ENCODE measurements at regions not wholly inside any gene's neighbourhood (a gene's known extent, or its start where the extent isn't known, plus 50 kb on each side); places are given as distances from the start of the nearest gene placed in this dataset.
A peak's percentile ranks its signal among the peaks of the same experiment; 100 is the strongest.

GRCh38 chr15:87626860-87627259 is 629.7 kb downstream of the NTRK3 start:
- CTCF ChIA-PET = no interaction called here
- Histone ChIP-seq H3K4me3 (ENCODE audit: control insufficient read depth in 1 of 7, extremely low read depth in 1 of 7, insufficient read depth in 4 of 7, low read depth in 2 of 7, low read length in 6 of 7) (no peak overlapping the region), H3K4me1 (ENCODE audit: control extremely low read depth in 1 of 4, control insufficient read depth in 4 of 4, insufficient read depth in 4 of 4, low read length in 3 of 4) (no peaks in the 10 kb centered on the region), H3K27me3 (replicated peaks in 2 of 5; ENCODE audit: control insufficient read depth in 4 of 5, insufficient read depth in 5 of 5, low read length in 4 of 5) (no peaks in the 10 kb centered on the region), H3K36me3 (ENCODE audit: control insufficient read depth in 4 of 4, insufficient read depth in 4 of 4, low read length in 3 of 4) (no peaks in the 10 kb centered on the region), H3K27ac (ENCODE audit: insufficient read depth in 1 of 2, low read depth in 1 of 2, low read length in 2 of 2, poor library complexity in 1 of 2, severe bottlenecking in 2 of 2) (no peak overlapping the region), H3K9me3 (ENCODE audit: control extremely low read depth in 1 of 5, control insufficient read depth in 4 of 5, insufficient read depth in 2 of 5, low read depth in 1 of 5, low read length in 4 of 5) (peaks cover 0 to 5% (median 0%) of the 10 kb centered on the region in 5 experiments)
- WGBS (ENCODE audit: insufficient coverage) = 100% methylated on average over 2 of the region's 4 CpGs
- POLR2A ChIA-PET = no interaction called here
- no peak for DNase-seq

DNA sequence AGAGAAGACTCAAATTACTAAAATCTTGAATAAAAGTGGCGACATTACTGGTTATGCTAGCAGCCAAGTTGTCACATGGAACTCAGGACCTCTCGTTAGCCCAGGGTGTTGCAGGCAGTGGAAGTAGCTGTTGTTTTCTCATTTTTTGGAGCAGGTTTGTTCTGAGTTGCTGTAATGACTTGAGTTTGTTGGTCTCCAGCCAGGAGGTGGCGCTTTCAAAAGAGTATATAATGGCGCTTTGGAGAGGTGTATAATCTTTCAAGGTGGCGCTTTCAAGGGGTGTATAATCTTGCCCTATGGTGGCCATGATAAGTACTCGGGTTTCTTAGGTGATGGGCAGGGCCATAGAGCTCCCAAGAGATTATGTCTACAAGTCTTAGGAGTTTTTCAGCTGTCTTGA is 632.7 kb downstream of the NTRK3 start:
- Histone ChIP-seq H3K4me1 (ENCODE audit: control extremely low read depth in 1 of 4, control insufficient read depth in 4 of 4, insufficient read depth in 4 of 4, low read length in 3 of 4) (no peaks in the 10 kb centered on the region), H3K27ac (ENCODE audit: insufficient read depth in 1 of 2, low read depth in 1 of 2, low read length in 2 of 2, poor library complexity in 1 of 2, severe bottlenecking in 2 of 2) (no peak overlapping the region), H3K4me3 (ENCODE audit: control insufficient read depth in 1 of 7, extremely low read depth in 1 of 7, insufficient read depth in 4 of 7, low read depth in 2 of 7, low read length in 6 of 7) (no peak overlapping the region), H3K36me3 (ENCODE audit: control insufficient read depth in 4 of 4, insufficient read depth in 4 of 4, low read length in 3 of 4) (no peaks in the 10 kb centered on the region), H3K27me3 (replicated peaks in 2 of 5; ENCODE audit: control insufficient read depth in 4 of 5, insufficient read depth in 5 of 5, low read length in 4 of 5) (no peaks in the 10 kb centered on the region), H3K9me3 (ENCODE audit: control extremely low read depth in 1 of 5, control insufficient read depth in 4 of 5, insufficient read depth in 2 of 5, low read depth in 1 of 5, low read length in 4 of 5) (peaks cover 0 to 8% (median 0%) of the 10 kb centered on the region in 5 experiments)
- DNase-seq = peak; percentile 2 to 18 (median 10)
- CTCF ChIA-PET = no interaction called here
- 65% methylated on average over 5 of the region's 6 CpGs for WGBS (ENCODE audit: insufficient coverage)
- POLR2A ChIA-PET = no interaction called here

- ChIA-PET CTCF (interaction anchor here (1.7 kb wide), 1 partner anchor 15 kb away, joined by 5 read pairs; no protein-coding TSS in a partner anchor), POLR2A (interaction anchor here (0.7 kb wide), 1 partner anchor 183 kb away, joined by 4 read pairs; no protein-coding TSS in a partner anchor)
- no peak overlapping the region for H3K4me3 ChIP-seq (ENCODE audit: control insufficient read depth in 1 of 7, extremely low read depth in 1 of 7, insufficient read depth in 4 of 7, low read depth in 2 of 7, low read length in 6 of 7)
- no peaks in the 10 kb centered on the region for H3K27me3 ChIP-seq (replicated peaks in 2 of 5; ENCODE audit: control insufficient read depth in 4 of 5, insufficient read depth in 5 of 5, low read length in 4 of 5)
- no peaks in the 10 kb centered on the region for H3K36me3 ChIP-seq (ENCODE audit: control insufficient read depth in 4 of 4, insufficient read depth in 4 of 4, low read length in 3 of 4)
- no peak overlapping the region for H3K27ac ChIP-seq (ENCODE audit: insufficient read depth in 1 of 2, low read depth in 1 of 2, low read length in 2 of 2, poor library complexity in 1 of 2, severe bottlenecking in 2 of 2)
- H3K9me3 ChIP-seq (ENCODE audit: control extremely low read depth in 1 of 5, control insufficient read depth in 4 of 5, insufficient read depth in 2 of 5, low read depth in 1 of 5, low read length in 4 of 5) = peaks cover 0 to 8% (median 0%) of the 10 kb centered on the region in 5 experiments
- no peak for DNase-seq
- no CpG with 5 or more reads among the region's 2 CpGs for WGBS (ENCODE audit: insufficient coverage)
- no peaks in the 10 kb centered on the region for H3K4me1 ChIP-seq (ENCODE audit: control extremely low read depth in 1 of 4, control insufficient read depth in 4 of 4, insufficient read depth in 4 of 4, low read length in 3 of 4)
Observed at GRCh38 chr15:87620393-87620792, 636.1 kb downstream of the NTRK3 start.

- POLR2A ChIA-PET = no interaction called here
- CTCF ChIA-PET = interaction anchor here (1.7 kb wide), 1 partner anchor 14 kb away, joined by 5 read pairs; no protein-coding TSS in a partner anchor
- Histone ChIP-seq H3K27ac (ENCODE audit: insufficient read depth in 1 of 2, low read depth in 1 of 2, low read length in 2 of 2, poor library complexity in 1 of 2, severe bottlenecking in 2 of 2) (no peak overlapping the region), H3K36me3 (ENCODE audit: control insufficient read depth in 4 of 4, insufficient read depth in 4 of 4, low read length in 3 of 4) (no peaks in the 10 kb centered on the region), H3K27me3 (replicated peaks in 2 of 5; ENCODE audit: control insufficient read depth in 4 of 5, insufficient read depth in 5 of 5, low read length in 4 of 5) (no peaks in the 10 kb centered on the region), H3K4me1 (ENCODE audit: control extremely low read depth in 1 of 4, control insufficient read depth in 4 of 4, insufficient read depth in 4 of 4, low read length in 3 of 4) (no peaks in the 10 kb centered on the region), H3K4me3 (ENCODE audit: control insufficient read depth in 1 of 7, extremely low read depth in 1 of 7, insufficient read depth in 4 of 7, low read depth in 2 of 7, low read length in 6 of 7) (no peak overlapping the region), H3K9me3 (ENCODE audit: control extremely low read depth in 1 of 5, control insufficient read depth in 4 of 5, insufficient read depth in 2 of 5, low read depth in 1 of 5, low read length in 4 of 5) (peaks cover 0 to 8% (median 0%) of the 10 kb centered on the region in 5 experiments)
- DNase-seq = peak in 1 of 3 donors; percentile 1
- WGBS (ENCODE audit: insufficient coverage) = 92% methylated on average over 5 of the region's 9 CpGs
Observed at GRCh38 chr15:87619161-87619960, 637.2 kb downstream of the NTRK3 start.

GRCh38 chr15:87618203-87618725 is 638.3 kb downstream of the NTRK3 start:
- no peaks in the 10 kb centered on the region for H3K4me1 ChIP-seq (ENCODE audit: control extremely low read depth in 1 of 4, control insufficient read depth in 4 of 4, insufficient read depth in 4 of 4, low read length in 3 of 4)
- H3K27me3 ChIP-seq (replicated peaks in 2 of 5; ENCODE audit: control insufficient read depth in 4 of 5, insufficient read depth in 5 of 5, low read length in 4 of 5) = peaks cover 0 to 4% (median 0%) of the 10 kb centered on the region in 5 experiments
- 85% methylated on average over 3 of the region's 4 CpGs for WGBS (ENCODE audit: insufficient coverage)
- H3K4me3 ChIP-seq (ENCODE audit: control insufficient read depth in 1 of 7, extremely low read depth in 1 of 7, insufficient read depth in 4 of 7, low read depth in 2 of 7, low read length in 6 of 7) = no peak overlapping the region
- peaks cover 0 to 8% (median 0%) of the 10 kb centered on the region in 5 experiments for H3K9me3 ChIP-seq (ENCODE audit: control extremely low read depth in 1 of 5, control insufficient read depth in 4 of 5, insufficient read depth in 2 of 5, low read depth in 1 of 5, low read length in 4 of 5)
- POLR2A ChIA-PET = no interaction called here
- no peak for DNase-seq
- CTCF ChIA-PET = interaction anchor here (0.8 kb wide), 1 partner anchor 15 kb away, joined by 3 read pairs; no protein-coding TSS in a partner anchor
- no peaks in the 10 kb centered on the region for H3K36me3 ChIP-seq (ENCODE audit: control insufficient read depth in 4 of 4, insufficient read depth in 4 of 4, low read length in 3 of 4)
- H3K27ac ChIP-seq (ENCODE audit: insufficient read depth in 1 of 2, low read depth in 1 of 2, low read length in 2 of 2, poor library complexity in 1 of 2, severe bottlenecking in 2 of 2) = no peak overlapping the region

DNA sequence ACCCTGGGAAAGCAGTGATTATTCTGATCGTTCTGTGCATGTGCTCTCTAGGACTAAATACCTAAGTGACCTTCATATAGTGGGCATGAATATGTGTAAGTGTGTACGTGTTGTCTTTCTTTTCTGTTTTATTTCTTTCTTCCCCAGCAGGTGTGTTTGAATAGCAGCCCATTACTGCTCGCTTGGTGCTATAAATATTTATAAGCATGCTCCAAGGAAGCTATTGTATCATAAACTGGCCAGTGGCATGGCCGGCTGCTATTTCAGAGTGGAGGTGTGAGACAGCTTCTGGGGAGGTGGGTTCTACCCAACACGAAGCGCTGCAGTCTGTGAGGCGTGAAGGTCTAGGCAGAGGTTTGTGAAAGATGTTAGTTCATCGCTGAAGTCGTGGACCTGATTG is 641.8 kb downstream of the NTRK3 start:
- H3K36me3 ChIP-seq (ENCODE audit: control insufficient read depth in 4 of 4, insufficient read depth in 4 of 4, low read length in 3 of 4) = no peaks in the 10 kb centered on the region
- 89% methylated on average over 8 of the region's 9 CpGs for WGBS (ENCODE audit: insufficient coverage)
- POLR2A ChIA-PET = no interaction called here
- peaks cover 0 to 4% (median 0%) of the 10 kb centered on the region in 5 experiments for H3K27me3 ChIP-seq (replicated peaks in 2 of 5; ENCODE audit: control insufficient read depth in 4 of 5, insufficient read depth in 5 of 5, low read length in 4 of 5)
- H3K27ac ChIP-seq (ENCODE audit: insufficient read depth in 1 of 2, low read depth in 1 of 2, low read length in 2 of 2, poor library complexity in 1 of 2, severe bottlenecking in 2 of 2) = no peak overlapping the region
- CTCF ChIA-PET = interaction anchor here (0.7 kb wide), 1 partner anchor 43 kb away, joined by 3 read pairs; no protein-coding TSS in a partner anchor
- H3K4me1 ChIP-seq (ENCODE audit: control extremely low read depth in 1 of 4, control insufficient read depth in 4 of 4, insufficient read depth in 4 of 4, low read length in 3 of 4) = no peaks in the 10 kb centered on the region
- DNase-seq = no peak
- H3K9me3 ChIP-seq (ENCODE audit: control extremely low read depth in 1 of 5, control insufficient read depth in 4 of 5, insufficient read depth in 2 of 5, low read depth in 1 of 5, low read length in 4 of 5) = no peaks in the 10 kb centered on the region
- no peak overlapping the region for H3K4me3 ChIP-seq (ENCODE audit: control insufficient read depth in 1 of 7, extremely low read depth in 1 of 7, insufficient read depth in 4 of 7, low read depth in 2 of 7, low read length in 6 of 7)

- Histone ChIP-seq H3K27me3 (replicated peaks in 2 of 5; ENCODE audit: control insufficient read depth in 4 of 5, insufficient read depth in 5 of 5, low read length in 4 of 5) (peaks cover 0 to 4% (median 0%) of the 10 kb centered on the region in 5 experiments), H3K4me3 (ENCODE audit: control insufficient read depth in 1 of 7, extremely low read depth in 1 of 7, insufficient read depth in 4 of 7, low read depth in 2 of 7, low read length in 6 of 7) (no peak overlapping the region), H3K27ac (ENCODE audit: insufficient read depth in 1 of 2, low read depth in 1 of 2, low read length in 2 of 2, poor library complexity in 1 of 2, severe bottlenecking in 2 of 2) (no peak overlapping the region), H3K36me3 (ENCODE audit: control insufficient read depth in 4 of 4, insufficient read depth in 4 of 4, low read length in 3 of 4) (no peaks in the 10 kb centered on the region), H3K4me1 (ENCODE audit: control extremely low read depth in 1 of 4, control insufficient read depth in 4 of 4, insufficient read depth in 4 of 4, low read length in 3 of 4) (no peaks in the 10 kb centered on the region), H3K9me3 (ENCODE audit: control extremely low read depth in 1 of 5, control insufficient read depth in 4 of 5, insufficient read depth in 2 of 5, low read depth in 1 of 5, low read length in 4 of 5) (no peaks in the 10 kb centered on the region)
- peak in 1 of 3 donors; percentile 6 for DNase-seq
- POLR2A ChIA-PET = no interaction called here
- CTCF ChIA-PET = no interaction called here
- WGBS (ENCODE audit: insufficient coverage) = 93% methylated on average over 7 of the region's 8 CpGs
Observed at GRCh38 chr15:87610366-87610765, 646.2 kb downstream of the NTRK3 start.

Measured in common myeloid progenitor, CD34-positive (primary cell).